ENCODE measurements at regions not wholly inside any gene's neighbourhood (a gene's known extent, or its start where the extent isn't known, plus 50 kb on each side); places are given as distances from the start of the nearest gene placed in this dataset.
"Not testable (repeated sequence)": the region's sequence is repeated elsewhere in the genome, so short reads cannot be mapped to it uniquely, and the experiment has no call there.

DNA sequence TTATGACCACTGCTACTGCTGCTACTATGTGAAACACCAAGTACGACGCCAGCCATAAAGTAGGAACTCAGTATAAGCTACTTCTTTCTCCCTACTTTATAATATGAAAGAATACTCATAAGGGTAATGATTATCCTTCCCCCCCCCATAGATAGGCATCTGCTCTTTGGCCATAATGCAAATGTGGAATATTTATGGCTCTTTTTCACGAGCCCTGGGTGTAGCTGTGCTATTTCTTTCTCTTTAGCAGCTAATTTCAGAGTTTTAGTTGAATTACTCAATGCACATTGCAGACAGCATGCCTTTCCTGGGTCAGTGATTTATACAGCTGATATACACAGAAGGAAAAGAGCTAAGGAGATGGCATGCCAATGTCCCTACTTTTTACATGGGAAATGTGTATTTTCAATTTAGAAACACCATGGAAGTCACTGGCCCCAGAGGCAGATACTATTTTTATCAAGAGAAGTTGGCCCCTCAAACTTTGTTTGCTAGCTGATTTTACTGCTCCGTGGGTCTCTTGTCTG, 234.1 kb upstream of the KIAA1217 start:
- FAIRE-seq = no peak

DNA sequence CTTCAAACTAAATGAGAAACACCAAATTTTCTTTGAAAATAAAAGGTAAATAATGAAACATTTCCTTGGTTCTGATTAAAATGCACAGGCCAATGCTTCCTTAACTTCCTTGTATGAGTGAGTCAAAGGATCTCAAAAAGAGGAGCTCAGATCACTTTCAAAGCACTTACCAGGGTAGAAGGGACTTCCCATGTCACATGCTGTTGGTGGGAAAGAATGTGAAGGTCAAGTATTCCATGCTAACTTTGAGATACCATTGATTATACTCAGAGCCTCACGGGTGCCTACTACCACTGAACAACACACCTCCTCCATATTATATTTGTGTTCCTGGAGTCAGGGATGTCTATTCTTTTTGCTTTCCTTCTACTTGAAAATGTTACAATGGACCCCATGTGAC, 233.5 kb upstream of the KIAA1217 start:
- FAIRE-seq = no peak

DNA sequence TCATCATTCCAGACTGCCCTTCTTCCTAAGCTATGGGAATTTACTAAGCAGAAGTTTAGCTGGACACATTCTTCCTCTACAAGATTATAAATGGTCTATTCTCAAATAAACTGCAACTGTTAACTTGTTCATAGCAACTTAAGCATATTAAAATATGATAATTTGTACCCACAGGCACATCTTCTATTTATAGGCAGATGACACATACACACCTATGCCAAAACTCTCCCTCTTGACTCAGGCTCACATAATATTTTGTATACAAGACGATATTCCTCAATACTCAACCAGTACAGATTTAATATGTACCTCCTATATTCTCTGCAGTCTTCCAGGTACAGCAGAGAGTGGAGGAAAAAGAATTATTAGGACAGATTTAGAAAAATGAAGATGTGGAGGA, 232.7 kb upstream of the KIAA1217 start:
- no peak for FAIRE-seq

DNA sequence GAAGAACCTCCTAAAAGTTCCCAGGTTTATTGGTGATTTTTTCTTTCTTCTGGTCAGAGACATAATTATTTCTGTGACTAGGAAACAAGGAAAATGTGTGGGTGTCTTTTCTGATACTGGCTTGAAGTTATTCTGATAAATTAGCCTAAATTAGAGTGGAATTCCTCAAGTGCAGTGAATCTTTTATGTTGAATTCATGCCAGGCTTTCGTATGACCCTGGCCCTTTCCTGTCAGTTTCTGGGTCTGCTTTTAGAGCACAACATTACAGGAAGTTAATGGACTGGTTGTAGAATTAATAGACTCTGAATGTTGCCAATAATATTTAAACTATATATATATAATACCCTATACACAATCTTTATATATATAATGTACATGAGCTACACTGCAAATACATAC, 230.6 kb upstream of the KIAA1217 start:
- no peak for FAIRE-seq

DNA sequence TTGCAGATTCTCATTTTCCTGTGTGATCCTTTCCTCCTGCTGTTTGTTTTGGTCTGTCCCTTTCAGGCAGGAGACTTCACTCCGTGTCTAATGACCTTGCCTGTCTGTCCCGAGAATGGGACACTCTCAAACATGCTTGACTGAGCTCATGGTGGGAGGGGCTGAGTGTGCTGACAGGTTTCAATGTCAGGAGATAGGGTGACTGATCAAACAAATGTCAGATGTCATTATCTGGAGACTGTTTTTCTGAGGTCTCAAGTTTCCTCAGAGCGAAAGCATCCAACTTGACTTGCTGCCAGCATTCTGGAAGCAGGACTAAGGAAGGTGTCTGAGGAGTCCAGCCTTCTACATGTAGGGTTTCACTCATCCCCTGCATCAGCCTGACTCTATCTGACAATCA, 228.8 kb upstream of the KIAA1217 start:
- FAIRE-seq = no peak

DNA sequence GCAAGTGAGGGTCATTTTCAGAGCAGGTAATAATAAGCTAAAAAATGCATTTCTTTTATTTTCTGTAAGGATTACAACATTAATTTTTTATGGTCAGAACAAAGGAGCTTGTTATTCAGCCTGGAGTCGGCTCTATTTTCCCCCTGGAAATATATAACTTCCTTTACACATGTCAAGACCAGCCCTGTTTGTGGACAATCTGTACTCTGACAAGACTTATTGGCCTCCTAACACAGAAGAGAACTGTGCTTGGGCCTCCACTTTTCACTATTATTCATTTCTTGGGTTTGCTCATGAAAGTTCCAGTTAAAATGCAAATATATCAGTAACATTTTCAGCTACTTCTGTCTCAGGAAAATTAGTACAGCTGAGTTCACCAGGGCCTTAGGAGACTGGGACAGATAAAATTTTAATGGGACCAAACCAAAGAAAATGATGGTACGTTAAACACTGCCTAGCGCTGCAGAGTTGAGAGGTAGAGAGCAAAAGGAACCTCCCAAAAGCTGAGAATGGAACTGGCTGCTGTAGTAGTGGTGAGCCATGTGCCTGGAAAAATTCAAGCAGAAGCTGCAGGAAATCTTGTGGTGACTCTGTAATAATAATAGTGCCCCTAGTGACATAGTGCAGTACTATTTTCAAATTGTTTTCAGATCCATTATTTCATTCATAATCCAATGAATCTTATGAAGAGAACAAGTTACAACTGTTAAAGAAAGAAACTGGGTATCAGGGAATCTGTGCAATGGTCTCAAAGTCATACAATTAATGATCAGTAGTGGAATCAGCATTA, 227.2 kb upstream of the KIAA1217 start:
- no peak for FAIRE-seq

DNA sequence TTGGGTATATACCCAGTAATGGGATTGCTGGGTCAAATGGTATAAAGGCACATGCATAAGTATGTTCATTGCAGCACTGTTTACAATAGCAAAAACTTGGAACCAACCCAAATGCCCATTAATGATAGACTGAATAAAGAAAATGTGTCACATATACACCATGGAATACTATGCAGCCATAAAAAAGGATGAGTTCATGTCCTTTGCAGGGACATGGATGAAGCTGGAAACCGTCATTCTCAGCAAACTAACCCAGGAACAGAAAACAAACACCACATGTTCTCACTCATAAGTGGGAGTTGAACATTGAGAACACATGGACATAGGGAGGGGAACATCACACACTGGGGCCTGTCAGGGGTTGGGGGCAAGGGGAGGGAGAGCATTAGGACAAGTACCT, 224.5 kb upstream of the KIAA1217 start:
- not testable (repeated sequence) for FAIRE-seq

DNA sequence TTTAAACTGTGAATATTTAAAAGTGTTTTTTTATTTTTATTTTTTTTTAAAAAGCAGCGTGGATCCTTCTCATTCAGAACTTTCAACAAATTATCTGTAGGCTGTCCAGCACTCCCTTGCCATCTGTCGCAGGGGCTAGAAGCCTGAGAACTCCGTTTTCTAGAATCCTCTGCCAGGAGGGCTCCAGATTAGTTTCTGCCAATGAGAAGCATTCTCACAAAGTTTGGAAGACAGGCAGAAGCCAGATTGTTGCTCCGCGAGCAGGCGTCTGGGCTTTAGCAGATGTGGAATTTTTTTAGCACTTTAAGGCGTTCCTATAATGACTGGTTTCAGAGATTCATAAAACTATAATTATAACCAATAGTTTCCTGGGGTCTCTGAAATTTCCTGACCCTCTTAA, 220.9 kb upstream of the KIAA1217 start:
- no peak for FAIRE-seq

DNA sequence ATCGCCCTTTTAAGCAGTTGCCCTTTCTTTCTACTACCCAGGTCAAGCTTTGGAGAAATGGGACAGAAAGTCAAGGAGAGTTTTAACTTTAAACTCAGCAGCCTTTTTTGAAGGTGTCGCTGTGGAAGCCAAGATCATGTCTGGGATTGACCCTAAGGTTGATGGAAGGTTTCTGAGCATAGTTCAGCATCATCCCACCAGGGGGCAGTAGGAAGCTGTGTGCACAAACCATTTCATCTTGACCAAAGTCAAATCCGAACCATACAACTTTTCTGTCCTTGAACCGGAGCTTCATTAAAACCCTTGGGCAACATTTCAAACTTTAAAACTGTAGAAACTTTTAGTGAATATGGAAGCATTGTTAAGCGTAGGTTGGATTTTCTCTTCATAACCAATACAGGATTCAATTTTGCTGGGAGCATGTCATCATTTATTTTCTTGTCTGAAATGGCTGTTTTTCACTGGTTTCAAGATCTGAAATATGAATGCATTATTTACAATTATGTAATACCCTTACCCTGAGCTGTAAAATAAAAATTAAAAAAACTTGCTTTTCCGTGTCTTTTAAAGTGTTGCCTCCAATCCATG, 214.4 kb upstream of the KIAA1217 start:
- no peak for FAIRE-seq

DNA sequence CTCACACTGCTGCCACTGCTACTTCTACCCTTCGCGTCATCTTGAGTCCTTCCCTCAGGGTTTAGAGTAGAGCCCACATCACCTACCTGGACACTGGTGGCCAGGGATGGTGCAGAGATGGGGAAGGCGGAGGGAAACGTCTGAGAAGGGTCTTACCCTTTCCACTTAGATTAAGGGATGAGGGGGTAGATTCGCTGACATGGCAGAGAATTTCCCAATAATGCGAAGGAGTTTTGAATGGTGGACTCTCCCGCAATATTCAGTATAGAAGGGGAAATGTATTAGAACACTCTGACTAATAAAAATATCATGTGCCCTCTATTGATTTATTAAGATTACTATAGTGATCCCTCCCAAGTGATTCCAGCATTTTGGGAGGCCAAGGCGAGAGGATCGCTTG, 209.5 kb upstream of the KIAA1217 start:
- FAIRE-seq = no peak

DNA sequence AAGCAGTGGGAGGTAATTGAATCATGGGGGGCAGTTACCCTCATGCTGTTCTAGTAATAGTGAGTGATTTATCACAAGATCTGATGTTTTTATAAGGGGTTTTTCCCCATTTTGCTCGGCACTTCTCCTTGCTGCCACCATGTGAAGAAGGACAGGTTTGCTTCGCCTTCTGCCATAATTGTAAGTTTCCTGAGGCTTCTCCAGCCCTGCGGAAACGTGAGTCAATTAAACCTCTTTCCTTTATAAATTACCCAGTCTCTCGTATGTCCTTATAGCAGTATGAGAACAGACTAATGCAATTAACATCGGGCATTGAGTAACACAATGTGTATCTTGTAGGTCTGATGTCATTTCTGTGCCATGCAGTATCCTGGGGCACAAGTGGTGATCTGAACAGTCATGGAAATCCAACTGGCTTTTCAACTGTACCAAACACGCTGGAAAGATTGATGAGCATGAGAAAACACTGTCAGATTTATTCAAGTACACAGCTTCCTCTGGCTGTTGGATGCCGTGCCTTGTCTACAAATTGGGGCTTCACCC, 208.6 kb upstream of the KIAA1217 start:
- FAIRE-seq = no peak

DNA sequence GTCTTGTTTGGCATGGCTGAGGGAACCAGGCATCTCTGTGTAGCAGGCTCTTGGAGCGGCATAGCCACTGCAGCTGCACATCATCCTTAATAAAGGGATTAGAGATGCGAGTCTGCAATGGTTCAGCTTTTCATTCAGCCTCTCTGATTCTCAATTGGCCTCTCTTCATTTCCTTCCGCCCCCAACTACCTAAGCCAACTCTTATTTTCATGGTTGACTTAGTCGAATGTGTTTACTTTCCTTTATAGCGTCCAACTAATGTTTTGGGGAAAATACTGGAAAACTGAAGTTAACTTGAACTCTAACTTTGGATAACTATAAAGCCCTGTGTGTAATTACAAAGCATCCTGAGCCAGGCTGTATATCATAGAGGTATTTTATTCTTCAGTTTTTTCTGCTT, 202.2 kb upstream of the KIAA1217 start:
- no peak for FAIRE-seq

DNA sequence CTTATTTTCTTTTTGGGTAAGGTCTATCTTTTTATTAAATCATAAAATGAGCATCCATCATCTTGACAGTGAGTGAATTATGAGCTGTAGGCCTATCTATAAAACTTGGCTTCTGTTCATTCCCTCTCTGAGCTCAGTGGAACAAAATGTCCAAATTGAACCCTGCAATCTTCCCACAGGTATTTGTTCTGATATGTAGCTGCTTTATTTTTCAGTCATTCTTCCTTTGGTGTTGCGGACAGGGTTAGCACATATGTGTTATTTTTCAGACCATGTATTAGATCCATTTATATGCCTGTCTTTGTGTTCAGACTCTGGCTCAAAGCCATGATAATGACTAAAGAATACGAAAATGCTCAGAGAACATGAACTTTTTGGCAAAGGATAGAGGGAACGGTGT, 201.6 kb upstream of the KIAA1217 start:
- FAIRE-seq = no peak

DNA sequence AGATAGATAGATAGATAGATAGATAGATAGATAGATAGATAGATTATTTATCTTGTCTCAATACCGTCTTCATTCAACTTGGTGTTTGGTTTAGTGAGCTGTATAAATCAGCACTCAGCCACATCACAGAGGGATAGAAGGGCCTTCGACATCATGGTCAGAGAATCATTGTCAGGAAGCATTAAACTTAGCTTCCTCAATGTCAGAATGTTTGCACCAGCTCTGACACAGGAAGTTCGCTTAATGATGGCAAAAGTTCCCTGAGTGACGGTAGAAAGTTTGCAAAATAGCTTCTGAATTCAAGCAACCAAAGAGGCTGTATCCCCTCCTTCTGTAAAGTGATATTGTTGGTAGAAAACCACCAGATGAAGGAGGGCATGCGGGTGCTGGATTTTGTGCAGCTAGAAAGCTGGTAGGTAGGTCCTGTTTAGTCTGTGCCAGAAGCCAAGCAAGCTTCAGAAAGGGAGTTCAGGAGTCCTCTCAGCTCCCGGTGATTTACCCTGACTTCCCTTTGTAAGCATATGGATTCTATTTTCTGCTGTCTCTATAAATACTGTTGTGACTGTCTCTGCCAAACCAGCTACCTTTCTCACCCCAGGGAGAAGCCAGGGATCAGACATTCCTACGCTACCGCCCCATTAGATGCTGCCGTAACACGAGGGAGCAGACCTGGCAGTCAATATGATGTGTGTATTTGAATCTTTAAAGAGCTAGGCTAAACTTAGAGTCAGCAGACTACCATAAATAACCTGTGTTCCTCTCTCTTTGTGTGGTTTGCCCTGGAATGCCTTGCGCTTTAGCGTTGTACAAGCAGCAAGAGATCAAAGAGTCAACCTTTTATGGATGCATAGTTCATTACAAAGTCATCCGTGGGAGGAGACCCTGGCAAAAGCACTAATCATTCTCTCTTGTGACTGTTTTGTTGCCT, 200.5 kb upstream of the KIAA1217 start:
- FAIRE-seq = no peak

DNA sequence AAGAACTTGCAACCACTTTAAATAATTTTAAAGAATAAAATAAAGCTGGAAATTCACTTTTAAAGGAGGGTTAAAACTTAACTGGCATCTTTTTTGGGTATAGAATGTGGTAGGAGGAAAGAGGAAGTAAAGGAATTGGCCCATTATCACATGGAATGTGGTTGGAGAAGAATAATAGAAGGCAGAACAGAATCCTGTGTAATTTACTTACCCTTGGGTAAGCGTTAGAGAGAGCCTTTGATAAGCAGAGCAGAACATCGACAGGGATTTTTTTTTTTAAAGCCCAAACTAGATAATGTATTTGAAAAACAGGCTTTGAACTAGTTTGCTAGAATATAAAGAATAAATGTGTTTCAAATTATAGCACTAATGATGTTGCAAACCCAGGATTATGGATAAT, 199.8 kb upstream of the KIAA1217 start:
- FAIRE-seq = no peak

DNA sequence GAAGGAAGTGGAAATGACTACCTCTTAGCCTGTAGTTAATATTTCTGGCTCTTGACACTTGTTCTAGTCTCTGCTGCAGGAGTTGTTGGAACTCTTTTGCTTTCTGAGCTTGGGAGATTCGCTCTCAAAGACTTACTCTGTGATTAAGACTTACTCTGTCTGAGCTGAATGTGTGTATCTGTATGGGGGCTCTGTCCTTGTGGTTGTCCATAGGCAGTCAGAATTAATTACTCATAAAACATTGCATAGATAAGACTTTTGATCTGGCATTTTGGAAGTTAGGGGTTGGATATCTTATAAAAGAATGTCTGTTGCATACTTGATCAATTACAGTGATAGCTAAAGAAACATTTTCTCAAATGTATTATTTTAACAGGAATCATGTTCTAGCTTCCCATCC, 199.2 kb upstream of the KIAA1217 start:
- no peak for FAIRE-seq

DNA sequence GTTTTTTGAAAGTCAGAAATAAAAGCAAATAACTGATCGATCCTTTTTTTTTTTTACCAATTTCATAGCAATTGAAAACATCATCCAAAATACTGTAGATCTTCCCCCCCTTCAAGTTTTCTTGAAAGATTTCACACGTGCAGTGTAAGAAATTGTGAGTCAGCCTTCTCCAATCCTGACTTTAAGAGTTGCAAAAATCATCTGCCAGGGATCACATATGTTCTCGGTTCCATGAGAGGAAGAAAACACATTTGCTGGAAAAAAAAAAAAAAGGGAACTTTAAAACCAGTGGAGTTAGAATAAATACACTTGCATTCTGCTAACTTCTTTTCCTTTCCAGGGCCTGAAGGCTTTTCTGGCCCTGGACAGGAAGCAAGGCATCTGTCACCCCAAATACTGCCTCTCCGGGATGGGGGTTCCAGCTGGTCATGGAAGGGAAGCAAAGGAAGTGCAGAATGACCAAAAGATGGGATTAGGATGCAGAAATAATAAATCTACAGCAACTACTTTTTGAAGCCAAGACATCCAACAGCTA, 198.4 kb upstream of the KIAA1217 start:
- no peak for FAIRE-seq

DNA sequence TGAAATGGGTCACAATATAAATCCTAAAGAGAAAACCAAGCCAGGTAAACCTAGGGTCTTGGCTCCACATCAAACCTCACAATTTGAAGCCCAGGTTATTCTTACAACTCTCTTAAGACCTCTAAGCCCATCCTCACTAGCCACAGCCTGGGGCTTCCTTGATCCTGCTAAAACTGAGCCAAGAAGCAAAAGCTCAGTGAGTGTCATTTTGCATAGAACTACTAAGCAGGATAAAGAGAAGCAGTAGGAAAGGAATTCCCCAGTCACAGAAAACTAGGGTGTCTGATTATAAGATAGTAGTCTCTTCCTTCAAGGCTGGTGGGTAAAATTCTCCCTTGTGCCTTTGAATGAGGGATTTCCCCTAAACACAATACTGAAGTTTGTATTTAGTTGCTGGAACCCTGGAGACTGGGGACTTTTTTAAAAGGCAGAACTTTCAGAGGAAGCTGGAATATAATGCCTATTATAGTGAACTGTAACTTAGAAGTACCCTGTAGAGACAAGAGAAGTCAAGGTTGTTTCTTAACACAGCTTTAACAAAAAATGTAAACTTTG, 196.6 kb upstream of the KIAA1217 start:
- FAIRE-seq = no peak

DNA sequence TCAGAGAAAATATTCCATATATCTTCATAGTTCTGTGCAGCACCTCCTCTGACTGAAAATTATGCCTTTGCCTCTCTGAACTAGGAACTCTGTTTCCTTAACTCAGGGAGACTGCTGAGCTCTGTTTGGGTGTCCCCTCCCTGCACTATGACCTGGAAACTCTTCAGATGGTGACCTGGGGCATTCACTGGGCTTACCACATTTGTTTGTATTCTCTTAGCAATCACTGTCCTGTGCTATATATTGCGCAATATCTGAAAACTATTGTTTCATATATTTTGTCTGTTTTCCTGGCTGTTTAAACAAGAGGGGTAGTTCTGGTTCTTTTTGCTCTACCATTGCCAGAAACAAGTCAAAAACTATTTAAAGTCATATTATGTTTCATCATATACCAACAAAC, 181.8 kb upstream of the KIAA1217 start:
- no peak for FAIRE-seq

DNA sequence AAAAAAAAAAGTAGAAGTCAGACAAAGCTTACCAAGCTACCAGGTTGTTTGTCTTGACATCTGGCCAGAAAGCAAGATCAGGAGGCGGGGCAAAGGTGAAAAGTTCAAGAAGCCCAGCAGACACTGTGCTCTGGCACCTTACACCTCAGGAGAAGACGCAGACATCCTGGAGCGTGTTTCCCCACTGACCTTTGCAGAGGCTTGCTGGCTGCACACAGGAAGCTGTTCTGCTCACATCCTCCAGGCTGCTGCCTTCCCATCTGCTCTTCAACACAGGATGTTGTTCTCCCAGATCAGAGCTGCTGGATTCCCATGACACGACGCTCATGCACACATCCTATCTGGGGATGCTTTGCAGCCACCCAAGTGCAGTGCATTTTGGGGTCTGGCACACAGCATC, 174.4 kb upstream of the KIAA1217 start:
- no peak for FAIRE-seq

DNA sequence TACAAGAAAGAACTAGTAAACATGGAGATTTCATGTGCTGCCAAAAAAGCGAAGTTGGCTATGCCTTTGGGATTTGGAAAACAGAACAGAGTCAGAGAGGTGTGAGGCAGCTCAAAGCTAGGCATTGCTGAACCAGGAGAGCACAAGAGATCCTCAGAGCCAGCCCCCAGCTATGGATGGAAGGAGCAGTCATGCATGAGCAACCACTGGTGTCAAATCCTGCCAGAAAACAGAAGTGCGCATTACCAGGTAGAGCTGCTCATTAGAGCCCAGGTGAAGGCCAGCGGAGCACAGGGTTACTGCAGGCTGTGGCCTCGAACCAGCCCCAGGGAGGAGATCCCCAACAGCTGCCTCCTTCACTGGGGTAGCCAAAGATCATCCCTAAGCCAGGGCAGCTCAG, 173.2 kb upstream of the KIAA1217 start:
- no peak for FAIRE-seq

DNA sequence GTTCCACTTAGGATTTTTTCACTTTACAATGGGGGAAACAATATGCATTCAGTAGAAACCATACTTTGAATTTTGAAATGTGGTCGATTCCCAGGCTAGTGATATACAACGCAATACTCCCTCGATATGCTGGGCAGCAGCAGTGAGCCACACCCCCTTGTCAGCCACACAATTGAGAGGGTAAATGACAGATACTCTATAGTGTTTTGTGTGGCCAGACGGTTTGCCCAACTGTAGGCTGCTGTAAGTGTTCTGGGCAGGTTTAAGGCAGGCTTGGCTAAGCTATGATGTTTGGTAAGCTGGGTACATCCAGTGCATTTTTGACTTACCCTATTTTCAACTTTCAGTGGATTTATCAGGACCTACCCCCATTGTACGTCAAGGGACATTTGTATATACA, 169.6 kb upstream of the KIAA1217 start:
- no peak for FAIRE-seq

DNA sequence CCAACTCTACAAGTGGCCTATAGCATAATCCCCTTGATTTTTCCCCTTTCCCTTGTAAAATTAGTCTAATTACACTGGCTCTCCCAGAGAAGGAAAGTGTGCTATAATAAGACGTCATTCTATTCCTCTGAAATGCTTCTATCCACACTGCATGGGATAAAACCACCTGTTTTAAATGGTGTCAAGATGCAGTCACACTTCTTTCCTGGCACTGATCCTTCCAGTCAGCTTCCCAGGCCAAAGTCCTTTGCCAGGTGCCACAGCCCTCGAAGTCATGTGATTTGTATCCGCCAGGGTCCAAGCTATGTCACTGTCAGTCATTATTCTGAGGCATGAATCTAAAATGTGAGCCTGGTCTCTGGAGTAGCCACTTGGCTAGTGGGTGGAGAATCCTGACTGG, 169.0 kb upstream of the KIAA1217 start:
- no peak for FAIRE-seq
